ENCODE measurements at regions not wholly inside any gene's neighbourhood (a gene's known extent, or its start where the extent isn't known, plus 50 kb on each side); places are given as distances from the start of the nearest gene placed in this dataset.
A peak's percentile ranks its signal among the peaks of the same experiment; 100 is the strongest.

DNA sequence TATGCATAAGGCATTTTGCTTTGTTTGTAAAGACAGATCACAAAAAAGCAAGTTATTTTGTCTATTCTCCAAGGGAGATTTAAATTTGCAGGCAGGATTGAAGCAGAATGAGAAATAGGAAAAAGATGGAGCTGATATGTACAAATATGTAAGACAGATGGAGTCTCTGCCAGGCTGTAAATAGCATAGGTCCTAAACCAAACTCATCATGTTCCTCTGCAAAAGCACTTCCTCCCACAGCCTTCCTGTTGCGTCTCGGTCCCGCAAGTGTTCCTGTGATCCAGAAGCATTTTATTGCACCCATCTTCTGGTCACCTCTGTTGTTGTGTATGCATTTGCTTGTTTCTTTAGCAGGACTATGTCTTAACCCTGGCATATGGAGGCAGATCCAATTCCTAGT is 95.7 kb upstream of the CLDN10 start:
- H3K4me1 Mint-ChIP-seq: peaks cover 8 to 20% (median 17%) of the 10 kb centered on the region in 3 donors
- peak overlapping the region in 2 of 8 donors; percentile 19 to 61 for H3K27ac Mint-ChIP-seq
- H3K4me1 ChIP-seq (ENCODE audit: insufficient read depth, low read length): no peaks in the 10 kb centered on the region
- no peaks in the 10 kb centered on the region for H3K36me3 ChIP-seq (ENCODE audit: insufficient read depth, low read length)
- peaks cover 1 to 8% (median 2%) of the 10 kb centered on the region in 3 donors for H3K36me3 Mint-ChIP-seq
- no peaks in the 10 kb centered on the region for H3K27me3 ChIP-seq (ENCODE audit: insufficient read depth, low read length, poor library complexity, severe bottlenecking)
- DNase-seq: no peak
- POLR2A ChIA-PET: no interaction called here
- peaks cover 6 to 27% (median 11%) of the 10 kb centered on the region in 5 donors for H3K9me3 Mint-ChIP-seq
- CTCF ChIA-PET: no interaction called here
- H3K27me3 Mint-ChIP-seq: peaks cover 0 to 3% of the 10 kb centered on the region in 2 donors
- H3K4me3 Mint-ChIP-seq: peak overlapping the region in 6 of 7 donors; percentile 8 to 49 (median 14)
- no peak overlapping the region for H3K4me3 ChIP-seq (ENCODE audit: low read length)
- no peak overlapping the region for H3K27ac ChIP-seq (ENCODE audit: low read depth, low read length)
- H3K9me3 ChIP-seq (ENCODE audit: low read length): no peaks in the 10 kb centered on the region

DNA sequence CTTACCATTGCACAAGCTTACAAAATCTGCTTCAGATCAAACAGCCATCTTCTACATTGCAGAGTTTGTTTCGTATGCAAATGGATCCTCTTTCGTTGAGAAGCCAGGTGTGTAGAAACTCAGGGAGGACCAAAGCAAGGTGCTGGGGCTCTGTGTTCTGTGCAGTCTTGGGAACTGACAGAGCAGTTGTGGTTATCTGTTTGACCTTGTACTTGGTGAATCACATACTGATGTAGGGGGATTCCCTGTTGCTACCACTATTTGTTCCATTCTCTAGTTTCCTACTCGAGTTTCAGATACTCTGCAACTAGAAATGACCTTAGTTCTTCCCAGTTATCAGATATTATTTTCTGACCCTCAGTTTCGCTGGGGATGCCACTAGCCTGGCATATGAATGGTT is 95.2 kb upstream of the CLDN10 start:
- POLR2A ChIA-PET: no interaction called here
- H3K36me3 Mint-ChIP-seq: peaks cover 1 to 8% (median 2%) of the 10 kb centered on the region in 3 donors
- Histone ChIP-seq H3K27ac (ENCODE audit: low read depth, low read length) (no peak overlapping the region), H3K4me1 (ENCODE audit: insufficient read depth, low read length) (no peaks in the 10 kb centered on the region), H3K36me3 (ENCODE audit: insufficient read depth, low read length) (no peaks in the 10 kb centered on the region), H3K27me3 (ENCODE audit: insufficient read depth, low read length, poor library complexity, severe bottlenecking) (no peaks in the 10 kb centered on the region), H3K4me3 (ENCODE audit: low read length) (no peak overlapping the region), H3K9me3 (ENCODE audit: low read length) (no peaks in the 10 kb centered on the region)
- DNase-seq: no peak
- H3K27me3 Mint-ChIP-seq: no peaks in the 10 kb centered on the region
- H3K4me3 Mint-ChIP-seq: peak overlapping the region in 4 of 7 donors; percentile 12 to 49 (median 46)
- H3K9me3 Mint-ChIP-seq: peaks cover 6 to 27% (median 11%) of the 10 kb centered on the region in 5 donors
- no peak overlapping the region for H3K27ac Mint-ChIP-seq
- CTCF ChIA-PET: no interaction called here
- peaks cover 8 to 20% (median 17%) of the 10 kb centered on the region in 3 donors for H3K4me1 Mint-ChIP-seq

DNA sequence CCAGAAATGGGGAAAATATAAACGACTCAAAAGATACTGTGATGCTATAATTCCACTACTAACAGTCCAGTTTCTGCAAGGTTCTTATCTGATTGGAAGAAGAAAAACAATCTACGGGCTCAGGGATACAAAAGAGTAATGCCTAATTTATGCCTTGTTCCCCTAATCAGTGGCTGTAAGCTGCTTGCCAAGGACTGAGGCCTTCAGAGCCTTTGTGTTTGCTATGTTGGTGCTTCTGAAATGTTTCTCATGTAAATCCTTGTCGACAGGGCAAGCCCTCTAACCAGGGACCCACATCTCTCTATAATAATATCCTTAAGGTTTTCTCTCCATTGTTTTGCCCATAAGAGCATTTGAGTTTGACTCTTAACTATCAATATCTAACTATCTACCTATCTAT is 89.7 kb upstream of the CLDN10 start:
- no peak overlapping the region for H3K4me3 ChIP-seq (ENCODE audit: low read length)
- H3K4me1 ChIP-seq (ENCODE audit: insufficient read depth, low read length): no peaks in the 10 kb centered on the region
- Mint-ChIP-seq H3K27me3 (peaks cover 0 to 3% of the 10 kb centered on the region in 2 donors), H3K36me3 (peaks cover 1 to 8% (median 2%) of the 10 kb centered on the region in 3 donors), H3K4me3 (no peak overlapping the region), H3K4me1 (peaks cover 0 to 2% (median under 1%) of the 10 kb centered on the region in 3 donors), H3K9me3 (peaks cover 6 to 27% (median 11%) of the 10 kb centered on the region in 5 donors), H3K27ac (no peak overlapping the region)
- no peaks in the 10 kb centered on the region for H3K36me3 ChIP-seq (ENCODE audit: insufficient read depth, low read length)
- no peaks in the 10 kb centered on the region for H3K27me3 ChIP-seq (ENCODE audit: insufficient read depth, low read length, poor library complexity, severe bottlenecking)
- ChIA-PET POLR2A (no interaction called here), CTCF (no interaction called here)
- no peak overlapping the region for H3K27ac ChIP-seq (ENCODE audit: low read depth, low read length)
- DNase-seq: no peak
- H3K9me3 ChIP-seq (ENCODE audit: low read length): no peaks in the 10 kb centered on the region

DNA sequence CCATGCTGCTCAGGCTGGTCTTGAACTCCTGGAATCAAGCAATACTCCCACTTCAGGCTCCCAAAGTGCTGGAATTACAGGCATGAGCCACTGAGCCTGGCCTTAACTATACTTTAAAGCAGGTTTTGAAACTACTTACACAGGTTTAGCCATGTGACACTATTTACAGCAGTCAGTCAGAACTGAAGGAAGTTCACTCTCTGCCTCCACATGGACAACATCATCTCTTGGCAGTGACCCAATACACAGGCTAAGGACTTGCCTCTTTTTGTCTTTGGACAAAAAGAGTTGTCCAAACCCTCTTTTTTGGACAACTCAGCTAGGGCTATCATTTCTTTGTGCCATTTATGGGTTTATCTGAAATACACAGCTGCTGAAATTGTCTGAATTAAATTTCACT is 89.0 kb upstream of the CLDN10 start:
- Histone ChIP-seq H3K27me3 (ENCODE audit: insufficient read depth, low read length, poor library complexity, severe bottlenecking) (no peaks in the 10 kb centered on the region), H3K4me3 (ENCODE audit: low read length) (no peak overlapping the region), H3K9me3 (ENCODE audit: low read length) (no peaks in the 10 kb centered on the region), H3K36me3 (ENCODE audit: insufficient read depth, low read length) (no peaks in the 10 kb centered on the region), H3K27ac (ENCODE audit: low read depth, low read length) (no peak overlapping the region), H3K4me1 (ENCODE audit: insufficient read depth, low read length) (no peaks in the 10 kb centered on the region)
- Mint-ChIP-seq H3K9me3 (peaks cover 5 to 20% (median 11%) of the 10 kb centered on the region in 5 donors), H3K4me3 (no peak overlapping the region), H3K4me1 (no peaks in the 10 kb centered on the region), H3K27ac (no peak overlapping the region), H3K36me3 (peaks cover 1 to 8% (median 2%) of the 10 kb centered on the region in 3 donors), H3K27me3 (peaks cover 3 to 5% of the 10 kb centered on the region in 2 donors)
- ChIA-PET POLR2A (no interaction called here), CTCF (no interaction called here)
- no peak for DNase-seq

DNA sequence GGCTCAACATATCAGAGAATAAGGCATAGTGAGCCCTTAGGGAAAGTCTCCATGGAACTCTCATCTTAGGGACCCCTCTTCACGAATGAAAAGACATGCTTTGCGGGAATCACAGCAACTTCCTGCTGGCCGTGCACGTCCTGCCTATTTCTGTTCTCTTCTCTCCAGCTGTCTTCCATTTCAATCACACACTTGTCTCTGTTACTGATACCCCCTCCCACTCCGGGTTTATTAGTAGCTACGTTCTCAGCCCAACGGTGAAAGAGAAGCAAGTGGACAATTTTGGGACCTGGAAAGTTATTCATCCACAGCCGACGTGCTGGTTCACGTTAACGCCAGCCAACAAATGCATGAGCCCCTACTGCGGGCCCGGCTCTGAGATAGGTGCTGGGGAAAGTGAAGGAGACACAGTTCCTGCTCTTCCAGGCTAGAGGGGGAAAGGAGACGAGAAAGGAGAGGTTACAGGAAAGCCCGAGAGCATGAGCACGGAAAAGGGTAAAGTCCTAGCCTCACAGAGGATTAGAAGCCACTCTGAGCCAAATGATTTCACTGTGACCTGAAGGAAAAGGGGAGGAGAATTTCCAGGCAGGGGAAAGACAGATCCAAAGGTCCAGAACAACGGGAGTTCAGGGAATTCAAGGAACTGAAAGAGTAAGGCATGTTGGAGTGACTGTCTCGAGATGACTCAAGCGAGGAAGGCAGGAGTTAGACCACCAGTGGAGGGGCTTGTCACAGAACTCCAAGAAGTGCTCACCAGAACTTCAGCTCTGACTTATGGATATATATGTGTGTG is 81.8 kb upstream of the CLDN10 start:
- H3K36me3 Mint-ChIP-seq: no peaks in the 10 kb centered on the region
- Histone ChIP-seq H3K4me3 (ENCODE audit: low read length) (no peak overlapping the region), H3K27ac (ENCODE audit: low read depth, low read length) (no peak overlapping the region), H3K4me1 (ENCODE audit: insufficient read depth, low read length) (no peaks in the 10 kb centered on the region), H3K9me3 (ENCODE audit: low read length) (no peaks in the 10 kb centered on the region), H3K27me3 (ENCODE audit: insufficient read depth, low read length, poor library complexity, severe bottlenecking) (peaks cover 3% of the 10 kb centered on the region), H3K36me3 (ENCODE audit: insufficient read depth, low read length) (no peaks in the 10 kb centered on the region)
- CTCF ChIA-PET: interaction anchor here (0.6 kb wide), 1 partner anchor 177 kb away, joined by 3 read pairs; no protein-coding TSS in a partner anchor
- no peak overlapping the region for H3K4me3 Mint-ChIP-seq
- no peak overlapping the region for H3K27ac Mint-ChIP-seq
- no peaks in the 10 kb centered on the region for H3K9me3 Mint-ChIP-seq
- POLR2A ChIA-PET: no interaction called here
- no peaks in the 10 kb centered on the region for H3K4me1 Mint-ChIP-seq
- peaks cover 0 to 7% of the 10 kb centered on the region in 2 donors for H3K27me3 Mint-ChIP-seq
- no peak for DNase-seq

DNA sequence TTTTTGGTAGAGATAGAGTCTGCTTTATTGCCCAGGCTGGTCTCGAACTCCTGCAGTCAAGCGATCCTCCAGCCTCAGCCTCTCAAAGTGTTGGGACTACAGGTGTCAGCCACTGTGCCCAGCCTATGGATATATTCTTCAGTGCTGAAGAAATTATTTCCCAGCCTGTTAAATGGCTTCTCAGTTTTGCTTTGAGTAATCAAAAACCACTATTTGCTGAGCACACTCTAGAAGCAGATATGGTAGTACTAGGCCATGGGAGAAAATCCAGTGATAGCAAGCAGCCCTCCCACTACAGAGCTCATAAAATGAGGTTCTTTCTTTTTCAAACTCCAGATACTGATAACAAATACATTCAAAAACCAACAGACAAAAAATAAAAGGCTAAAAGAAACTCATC is 80.6 kb upstream of the CLDN10 start:
- H3K4me1 Mint-ChIP-seq: no peaks in the 10 kb centered on the region
- H3K27ac ChIP-seq (ENCODE audit: low read depth, low read length): no peak overlapping the region
- H3K4me3 Mint-ChIP-seq: no peak overlapping the region
- no peaks in the 10 kb centered on the region for H3K9me3 Mint-ChIP-seq
- DNase-seq: no peak
- H3K4me1 ChIP-seq (ENCODE audit: insufficient read depth, low read length): no peaks in the 10 kb centered on the region
- ChIA-PET POLR2A (no interaction called here), CTCF (no interaction called here)
- H3K27me3 ChIP-seq (ENCODE audit: insufficient read depth, low read length, poor library complexity, severe bottlenecking): peaks cover 3% of the 10 kb centered on the region
- H3K27ac Mint-ChIP-seq: no peak overlapping the region
- no peaks in the 10 kb centered on the region for H3K36me3 Mint-ChIP-seq
- no peaks in the 10 kb centered on the region for H3K36me3 ChIP-seq (ENCODE audit: insufficient read depth, low read length)
- H3K9me3 ChIP-seq (ENCODE audit: low read length): no peaks in the 10 kb centered on the region
- peaks cover 0 to 7% of the 10 kb centered on the region in 2 donors for H3K27me3 Mint-ChIP-seq
- H3K4me3 ChIP-seq (ENCODE audit: low read length): no peak overlapping the region

DNA sequence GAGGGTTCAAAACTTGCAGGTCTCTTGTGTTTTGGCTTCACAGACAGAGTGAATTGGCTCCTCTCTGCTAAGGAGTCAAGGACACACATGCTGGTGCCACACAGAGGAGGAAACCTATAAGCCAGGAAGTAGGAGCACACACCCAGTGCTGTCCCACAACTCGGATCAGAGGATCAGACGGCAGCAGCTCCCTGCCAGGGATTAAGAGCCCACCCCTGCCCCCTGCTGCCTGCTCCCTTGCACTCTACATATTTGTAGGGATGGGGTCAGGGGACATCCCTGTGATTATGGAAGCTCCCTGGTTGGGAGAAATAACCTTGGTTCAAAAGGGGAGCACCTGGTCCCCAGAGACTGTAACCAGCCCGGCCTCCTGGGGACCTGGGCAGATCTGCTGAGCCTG is 77.5 kb upstream of the CLDN10 start:
- no peak overlapping the region for H3K27ac Mint-ChIP-seq
- peaks cover 3 to 8% (median 6%) of the 10 kb centered on the region in 3 donors for H3K4me1 Mint-ChIP-seq
- H3K27ac ChIP-seq (ENCODE audit: low read depth, low read length): no peak overlapping the region
- H3K36me3 Mint-ChIP-seq: no peaks in the 10 kb centered on the region
- H3K4me3 Mint-ChIP-seq: no peak overlapping the region
- no peaks in the 10 kb centered on the region for H3K4me1 ChIP-seq (ENCODE audit: insufficient read depth, low read length)
- no peak overlapping the region for H3K4me3 ChIP-seq (ENCODE audit: low read length)
- POLR2A ChIA-PET: no interaction called here
- H3K27me3 ChIP-seq (ENCODE audit: insufficient read depth, low read length, poor library complexity, severe bottlenecking): peaks cover 3% of the 10 kb centered on the region
- H3K36me3 ChIP-seq (ENCODE audit: insufficient read depth, low read length): no peaks in the 10 kb centered on the region
- DNase-seq: no peak
- no peaks in the 10 kb centered on the region for H3K9me3 Mint-ChIP-seq
- no peaks in the 10 kb centered on the region for H3K9me3 ChIP-seq (ENCODE audit: low read length)
- CTCF ChIA-PET: no interaction called here
- peaks cover 0 to 3% of the 10 kb centered on the region in 2 donors for H3K27me3 Mint-ChIP-seq

DNA sequence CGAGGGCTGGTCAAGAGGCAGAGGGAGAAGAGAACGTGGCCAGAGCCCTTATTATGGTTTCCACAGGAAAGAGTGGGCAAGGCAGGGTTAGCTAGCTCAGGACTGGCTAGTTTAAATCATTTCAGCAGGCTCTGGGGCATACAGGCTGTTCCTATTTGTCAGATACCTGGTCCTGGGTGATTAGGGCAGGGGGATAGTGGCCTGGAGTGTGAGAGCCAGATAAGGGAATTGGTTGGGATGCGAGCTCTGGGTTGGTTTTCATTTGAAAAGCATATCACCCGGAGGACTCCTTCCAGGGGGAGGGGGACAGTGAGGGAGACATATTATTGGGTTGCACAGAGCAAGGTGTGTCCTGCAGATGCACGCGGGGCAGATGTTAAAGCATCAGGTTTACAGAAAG is 75.3 kb upstream of the CLDN10 start:
- no peaks in the 10 kb centered on the region for H3K27me3 ChIP-seq (ENCODE audit: insufficient read depth, low read length, poor library complexity, severe bottlenecking)
- Mint-ChIP-seq H3K4me1 (peaks cover 5 to 8% (median 6%) of the 10 kb centered on the region in 3 donors), H3K4me3 (peak overlapping the region in 1 of 7 donors; percentile 49), H3K27ac (no peak overlapping the region), H3K27me3 (peaks cover 0 to 3% of the 10 kb centered on the region in 2 donors), H3K9me3 (no peaks in the 10 kb centered on the region), H3K36me3 (no peaks in the 10 kb centered on the region)
- POLR2A ChIA-PET: no interaction called here
- no peaks in the 10 kb centered on the region for H3K9me3 ChIP-seq (ENCODE audit: low read length)
- H3K4me1 ChIP-seq (ENCODE audit: insufficient read depth, low read length): no peaks in the 10 kb centered on the region
- CTCF ChIA-PET: interaction anchor here (1.1 kb wide), 1 partner anchor 288 kb away, joined by 4 read pairs; no protein-coding TSS in a partner anchor
- no peaks in the 10 kb centered on the region for H3K36me3 ChIP-seq (ENCODE audit: insufficient read depth, low read length)
- no peak overlapping the region for H3K27ac ChIP-seq (ENCODE audit: low read depth, low read length)
- no peak overlapping the region for H3K4me3 ChIP-seq (ENCODE audit: low read length)
- no peak for DNase-seq

All from CD8-positive, alpha-beta memory T cell (primary cell).